ENCODE measurements at regions not wholly inside any gene's neighbourhood (a gene's known extent, or its start where the extent isn't known, plus 50 kb on each side); places are given as distances from the start of the nearest gene placed in this dataset.

GRCh38 chr6:170083236-170084051 lies 207.4 kb downstream of the DLL1 start:
- H3K27me3 ChIP-seq = no peaks in the 10 kb centered on the region
- DNase-seq = no peak
- TF ChIP-seq POLR2A (IDR thresholded peaks at IDR 0.05) = no peak
- TF ChIP-seq CTCF (IDR thresholded peaks at IDR 0.05) = no peak
- H3K9me3 ChIP-seq = no peaks in the 10 kb centered on the region
- no peaks in the 10 kb centered on the region for H3K4me1 ChIP-seq
- intact Hi-C loops (cut with DNase I; ENCODE audit: low total_unique reads) = no loop called here
- no peak overlapping the region for H3K4me3 ChIP-seq
- no peak overlapping the region for H3K27ac ChIP-seq
- no peaks in the 10 kb centered on the region for H3K36me3 ChIP-seq

- Histone ChIP-seq H3K9me3 (no peaks in the 10 kb centered on the region), H3K4me1 (no peaks in the 10 kb centered on the region), H3K27me3 (no peaks in the 10 kb centered on the region), H3K27ac (no peak overlapping the region), H3K36me3 (no peaks in the 10 kb centered on the region), H3K4me3 (no peak overlapping the region)
- intact Hi-C loops (cut with DNase I; ENCODE audit: low total_unique reads) = no loop called here
- no peak for DNase-seq
- TF ChIP-seq POLR2A (IDR thresholded peaks at IDR 0.05) = no peak
- no peak for TF ChIP-seq CTCF (IDR thresholded peaks at IDR 0.05)
These were observed 208.2 kb downstream of the DLL1 start for GRCh38 chr6:170082531-170083187.

- H3K27ac ChIP-seq = no peak overlapping the region
- DNase-seq = peak in 1 of 2 donors; percentile 10
- no peak overlapping the region for H3K4me3 ChIP-seq
- intact Hi-C loops (cut with DNase I; ENCODE audit: low total_unique reads) = no loop called here
- H3K27me3 ChIP-seq = no peaks in the 10 kb centered on the region
- no peak for TF ChIP-seq CTCF (IDR thresholded peaks at IDR 0.05)
- TF ChIP-seq POLR2A (IDR thresholded peaks at IDR 0.05) = no peak
- H3K4me1 ChIP-seq = no peaks in the 10 kb centered on the region
- no peaks in the 10 kb centered on the region for H3K9me3 ChIP-seq
- H3K36me3 ChIP-seq = no peaks in the 10 kb centered on the region
These were observed 208.8 kb downstream of the DLL1 start for GRCh38 chr6:170082067-170082466.

- Histone ChIP-seq H3K4me1 (no peaks in the 10 kb centered on the region), H3K27me3 (no peaks in the 10 kb centered on the region), H3K9me3 (no peaks in the 10 kb centered on the region), H3K4me3 (no peak overlapping the region), H3K36me3 (no peaks in the 10 kb centered on the region), H3K27ac (no peak overlapping the region)
- TF ChIP-seq POLR2A (IDR thresholded peaks at IDR 0.05) (no peak), CTCF (IDR thresholded peaks at IDR 0.05) (no peak)
- no peak for DNase-seq
- intact Hi-C loops (cut with DNase I; ENCODE audit: low total_unique reads) = no loop called here
These were observed 209.3 kb downstream of the DLL1 start for GRCh38 chr6:170081556-170081955.

- Histone ChIP-seq H3K9me3 (no peaks in the 10 kb centered on the region), H3K36me3 (no peaks in the 10 kb centered on the region), H3K4me3 (no peak overlapping the region), H3K27ac (no peak overlapping the region), H3K27me3 (no peaks in the 10 kb centered on the region), H3K4me1 (no peaks in the 10 kb centered on the region)
- DNase-seq = peak in 1 of 2 donors; percentile 8
- intact Hi-C loops (cut with DNase I; ENCODE audit: low total_unique reads) = no loop called here
- TF ChIP-seq CTCF (IDR thresholded peaks at IDR 0.05) (no peak), POLR2A (IDR thresholded peaks at IDR 0.05) (no peak)
These were observed 210.0 kb downstream of the DLL1 start for GRCh38 chr6:170080828-170081371.
